H9 (cell line): ENCODE measurements at regions not wholly inside any gene's neighbourhood (a gene's known extent, or its start where the extent isn't known, plus 50 kb on each side); places are given as distances from the start of the nearest gene placed in this dataset.

Experiments used
- DNase-seq: peaks from one replicate; pipeline ENCODE4 v3.0.0-alpha.2; 2017
- H2AFZ ChIP-seq: one replicate; pipeline ENCODE4 v1.6.1; 2013; ENCODE audit warnings: mild to moderate bottlenecking, low read length, control low read depth, moderate library complexity
- H2AK5ac ChIP-seq: 2 replicates; pipeline ENCODE4 v1.6.1; 2013; ENCODE audit warnings: low read length, control low read depth, mixed read lengths; ENCODE audit not compliant: insufficient read length
- H2BK120ac ChIP-seq: one replicate; pipeline ENCODE4 v1.6.1; 2013; ENCODE audit warnings: low read depth, mild to moderate bottlenecking, low read length, control low read depth, inconsistent platforms; ENCODE audit not compliant: poor library complexity, severe bottlenecking
- H2BK12ac ChIP-seq: 2 replicates; pipeline ENCODE4 v1.6.1; 2013; ENCODE audit warnings: low read length, control low read depth, mixed read lengths, low read depth; ENCODE audit not compliant: insufficient read length
- H2BK15ac ChIP-seq: 2 replicates; pipeline ENCODE4 v1.6.1; 2013; ENCODE audit warnings: low read depth, low read length, control low read depth
- H2BK20ac ChIP-seq: one replicate; pipeline ENCODE4 v1.6.1; 2013; ENCODE audit warnings: low read depth, mild to moderate bottlenecking, low read length, control low read depth, inconsistent platforms; ENCODE audit not compliant: poor library complexity, severe bottlenecking
- H2BK5ac ChIP-seq: 2 replicates; pipeline ENCODE4 v1.6.1; 2013; ENCODE audit warnings: low read length, control low read depth, mixed read lengths; ENCODE audit not compliant: insufficient read length
- H3K14ac ChIP-seq: 2 replicates; pipeline ENCODE4 v1.6.1; 2013; ENCODE audit warnings: low read length, control low read depth; ENCODE audit not compliant: insufficient read depth
- H3K18ac ChIP-seq: 2 replicates; pipeline ENCODE4 v1.6.1; 2013; ENCODE audit warnings: low read depth, mild to moderate bottlenecking, mixed read lengths, low read length, control low read depth; ENCODE audit not compliant: insufficient read length
- H3K23ac ChIP-seq: 2 replicates; pipeline ENCODE4 v1.6.1; 2013; ENCODE audit warnings: low read length, control low read depth, mixed read lengths, low read depth; ENCODE audit not compliant: insufficient read length
- H3K23me2 ChIP-seq: 2 replicates; pipeline ENCODE4 v1.6.1; 2013; ENCODE audit warnings: low read depth, mild to moderate bottlenecking, mixed read lengths, low read length, control low read depth; ENCODE audit not compliant: insufficient read length, poor library complexity, severe bottlenecking
- H3K27ac ChIP-seq: 2 replicates; pipeline ENCODE4 v1.5.1; 2013; ENCODE audit warnings: low read length, control low read depth, mixed read lengths, low read depth; ENCODE audit not compliant: insufficient read length
- H3K27me3 ChIP-seq: 2 replicates; pipeline ENCODE4 v1.6.1; 2013; ENCODE audit warnings: low read length, control low read depth, inconsistent platforms; ENCODE audit not compliant: insufficient read depth
- H3K4ac ChIP-seq: 2 replicates; pipeline ENCODE4 v1.6.1; 2013; ENCODE audit warnings: low read depth, mild to moderate bottlenecking, control low read depth, inconsistent platforms, low read length, moderate library complexity
- H3K4me1 ChIP-seq: 2 replicates; pipeline ENCODE4 v1.6.1; 2013; ENCODE audit warnings: low read length, control low read depth, inconsistent platforms; ENCODE audit not compliant: insufficient read depth
- H3K4me2 ChIP-seq: 2 replicates; pipeline ENCODE4 v1.6.1; 2013; ENCODE audit warnings: low read length, control low read depth, mixed read lengths; ENCODE audit not compliant: insufficient read length, insufficient read depth
- H3K56ac ChIP-seq: 2 replicates; pipeline ENCODE4 v1.6.1; 2013; ENCODE audit warnings: low read depth, mild to moderate bottlenecking, mixed read lengths, low read length, control low read depth; ENCODE audit not compliant: insufficient read length
- H3K79me1 ChIP-seq: 2 replicates; pipeline ENCODE4 v1.6.1; 2013; ENCODE audit warnings: low read depth, mild to moderate bottlenecking, moderate library complexity, low read length, control low read depth, inconsistent platforms; ENCODE audit not compliant: insufficient read depth, poor library complexity, severe bottlenecking
- H3K79me2 ChIP-seq: 2 replicates; pipeline ENCODE4 v1.6.1; 2013; ENCODE audit warnings: low read length, control low read depth, inconsistent platforms; ENCODE audit not compliant: insufficient read depth
- H3K9ac ChIP-seq: 2 replicates; pipeline ENCODE4 v1.6.1; 2013; ENCODE audit warnings: low read length, control low read depth, mixed read lengths; ENCODE audit not compliant: insufficient read length; ENCODE audit errors: extremely low read depth
- H3K9me3 ChIP-seq: one replicate; pipeline ENCODE4 v1.6.1; 2013; ENCODE audit warnings: low read depth, low read length, inconsistent platforms; ENCODE audit not compliant: control insufficient read depth
- H3T11ph ChIP-seq: one replicate; pipeline ENCODE4 v1.6.1; 2013; ENCODE audit warnings: mild to moderate bottlenecking, low read length, control low read depth, inconsistent platforms
- H4K20me1 ChIP-seq: one replicate; pipeline ENCODE4 v1.6.1; 2013; ENCODE audit not compliant: control insufficient read depth, insufficient read length, insufficient read depth
- H4K5ac ChIP-seq: 2 replicates; pipeline ENCODE4 v1.6.1; 2013; ENCODE audit warnings: low read depth, mild to moderate bottlenecking, mixed read lengths, low read length, control low read depth; ENCODE audit not compliant: insufficient read length
- H4K8ac ChIP-seq: replicated peaks from 2 replicates; pipeline ENCODE4 v1.6.1; 2013; ENCODE audit warnings: low read length, control low read depth, mixed read lengths, low read depth; ENCODE audit not compliant: insufficient read length
- H4K91ac ChIP-seq: 2 replicates; pipeline ENCODE4 v1.6.1; 2013; ENCODE audit warnings: low read depth, mild to moderate bottlenecking, moderate library complexity, mixed read lengths, low read length, control low read depth; ENCODE audit not compliant: insufficient read length
- H3K27ac Mint-ChIP-seq, 3 experiments: 2 replicates in 2 of 3; 3 replicates in 1 of 3; pipeline ENCODE4 v1.8.0; 2020 to 2021; ENCODE audit warnings: mixed read lengths in 3 of 3, mild to moderate bottlenecking in 1 of 3, moderate library complexity in 1 of 3
- H3K27me3 Mint-ChIP-seq: 2 replicates; pipeline ENCODE4 v1.8.0; 2021; ENCODE audit warnings: low read depth, mild to moderate bottlenecking, moderate library complexity, mixed read lengths
- H3K36me3 Mint-ChIP-seq, 3 experiments: 2 replicates in 2 of 3; 3 replicates in 1 of 3; pipeline ENCODE4 v1.8.0; 2020 to 2021; ENCODE audit warnings: low read depth in 3 of 3, mixed read lengths in 3 of 3; ENCODE audit not compliant: insufficient read depth in 1 of 3
- H3K4me1 Mint-ChIP-seq, 2 experiments: 2 replicates each; pipeline ENCODE4 v1.8.0; 2020; ENCODE audit warnings: mixed read lengths in 2 of 2
- H3K4me3 Mint-ChIP-seq, 2 experiments: 2 replicates in 1 of 2; 3 replicates in 1 of 2; pipeline ENCODE4 v1.8.0; 2020 to 2021; ENCODE audit warnings: mild to moderate bottlenecking in 2 of 2, mixed read lengths in 2 of 2, moderate library complexity in 1 of 2
- H3K9me3 Mint-ChIP-seq, 2 experiments: 2 replicates in 1 of 2; 3 replicates in 1 of 2; pipeline ENCODE4 v1.8.0; 2020; ENCODE audit warnings: mild to moderate bottlenecking in 2 of 2, mixed read lengths in 2 of 2, moderate library complexity in 1 of 2
- WGBS: extraction: QIAGEN DNeasy Blood & Tissue Kit; methylation state at CpG from one replicate; pipeline ENCODE4 v1.1.7; 2013; ENCODE audit warnings: missing lambda C conversion rate, low lambda C conversion rate, mixed read lengths; ENCODE audit not compliant: insufficient read length; ENCODE audit errors: extremely low coverage; 5-methylcytosine and 5-hydroxymethylcytosine counted together
- TF ChIP-seq, protein P1 (sequence below): fragments of 200-600 bp; sonication (generic); conservative IDR thresholded peaks from 3 replicates; pipeline ENCODE4 v1.8.0; 2021; ENCODE audit warnings: antibody characterized with exemption, mild to moderate bottlenecking

DNA sequence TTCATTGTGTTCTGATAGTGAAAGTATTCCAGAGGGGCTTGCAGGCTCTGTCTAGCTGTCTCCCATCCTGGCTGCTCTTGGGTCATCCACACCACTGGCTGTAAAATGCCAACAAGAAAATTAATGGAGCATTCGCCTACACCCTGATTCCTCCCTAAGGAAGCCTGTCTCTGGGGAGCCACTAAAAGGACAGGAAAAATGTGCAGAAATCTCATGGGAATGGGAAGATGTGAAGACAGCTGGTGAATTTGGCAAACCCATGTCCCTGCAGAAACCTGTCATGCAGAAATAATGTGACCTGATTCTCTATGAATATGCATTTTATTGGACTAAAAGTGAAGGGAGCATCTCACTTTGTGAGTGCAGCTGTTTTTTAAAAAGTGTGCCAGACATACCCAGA, 265.6 kb downstream of the TUSC1 start:
- Histone ChIP-seq H3K79me2 (no peaks in the 10 kb centered on the region), H3K9me3 (no peaks in the 10 kb centered on the region), H2BK15ac (no peak overlapping the region), H4K20me1 (no peaks in the 10 kb centered on the region), H4K5ac (no peak overlapping the region), H3K23ac (no peak overlapping the region), H3K56ac (no peak overlapping the region), H2AFZ (no peak overlapping the region), H4K91ac (no peak overlapping the region), H3K4me2 (no peak overlapping the region), H2BK5ac (no peak overlapping the region), H3K79me1 (no peaks in the 10 kb centered on the region), H3K27me3 (no peaks in the 10 kb centered on the region), H3K9ac (no peak overlapping the region), H2BK20ac (no peak overlapping the region), H3T11ph (no peak overlapping the region), H3K14ac (no peak overlapping the region), H3K18ac (no peak overlapping the region), H3K4ac (no peak overlapping the region), H3K23me2 (no peaks in the 10 kb centered on the region), H2AK5ac (no peak overlapping the region), H3K27ac (no peak overlapping the region), H2BK12ac (no peak overlapping the region), H3K4me1 (no peaks in the 10 kb centered on the region; the same call in 1 of the 2 replicates), H4K8ac (no peak overlapping the region), H2BK120ac (no peak overlapping the region)
- no peak overlapping the region for H3K27ac Mint-ChIP-seq
- WGBS = no CpG with 5 or more reads among the region's 1 CpG
- DNase-seq = no peak
- H3K36me3 Mint-ChIP-seq = no peaks in the 10 kb centered on the region; a peak in 1 of 7 replicates
- H3K9me3 Mint-ChIP-seq = no peaks in the 10 kb centered on the region
- H3K27me3 Mint-ChIP-seq = no peaks in the 10 kb centered on the region
- H3K4me1 Mint-ChIP-seq = peaks cover 40 to 46% of the 10 kb centered on the region in 2 experiments
- no peak overlapping the region for H3K4me3 Mint-ChIP-seq
- TF ChIP-seq, protein P1, sequence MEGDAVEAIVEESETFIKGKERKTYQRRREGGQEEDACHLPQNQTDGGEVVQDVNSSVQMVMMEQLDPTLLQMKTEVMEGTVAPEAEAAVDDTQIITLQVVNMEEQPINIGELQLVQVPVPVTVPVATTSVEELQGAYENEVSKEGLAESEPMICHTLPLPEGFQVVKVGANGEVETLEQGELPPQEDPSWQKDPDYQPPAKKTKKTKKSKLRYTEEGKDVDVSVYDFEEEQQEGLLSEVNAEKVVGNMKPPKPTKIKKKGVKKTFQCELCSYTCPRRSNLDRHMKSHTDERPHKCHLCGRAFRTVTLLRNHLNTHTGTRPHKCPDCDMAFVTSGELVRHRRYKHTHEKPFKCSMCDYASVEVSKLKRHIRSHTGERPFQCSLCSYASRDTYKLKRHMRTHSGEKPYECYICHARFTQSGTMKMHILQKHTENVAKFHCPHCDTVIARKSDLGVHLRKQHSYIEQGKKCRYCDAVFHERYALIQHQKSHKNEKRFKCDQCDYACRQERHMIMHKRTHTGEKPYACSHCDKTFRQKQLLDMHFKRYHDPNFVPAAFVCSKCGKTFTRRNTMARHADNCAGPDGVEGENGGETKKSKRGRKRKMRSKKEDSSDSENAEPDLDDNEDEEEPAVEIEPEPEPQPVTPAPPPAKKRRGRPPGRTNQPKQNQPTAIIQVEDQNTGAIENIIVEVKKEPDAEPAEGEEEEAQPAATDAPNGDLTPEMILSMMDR = no peak
